ENCODE measurements at regions not wholly inside any gene's neighbourhood (a gene's known extent, or its start where the extent isn't known, plus 50 kb on each side); places are given as distances from the start of the nearest gene placed in this dataset.

DNA sequence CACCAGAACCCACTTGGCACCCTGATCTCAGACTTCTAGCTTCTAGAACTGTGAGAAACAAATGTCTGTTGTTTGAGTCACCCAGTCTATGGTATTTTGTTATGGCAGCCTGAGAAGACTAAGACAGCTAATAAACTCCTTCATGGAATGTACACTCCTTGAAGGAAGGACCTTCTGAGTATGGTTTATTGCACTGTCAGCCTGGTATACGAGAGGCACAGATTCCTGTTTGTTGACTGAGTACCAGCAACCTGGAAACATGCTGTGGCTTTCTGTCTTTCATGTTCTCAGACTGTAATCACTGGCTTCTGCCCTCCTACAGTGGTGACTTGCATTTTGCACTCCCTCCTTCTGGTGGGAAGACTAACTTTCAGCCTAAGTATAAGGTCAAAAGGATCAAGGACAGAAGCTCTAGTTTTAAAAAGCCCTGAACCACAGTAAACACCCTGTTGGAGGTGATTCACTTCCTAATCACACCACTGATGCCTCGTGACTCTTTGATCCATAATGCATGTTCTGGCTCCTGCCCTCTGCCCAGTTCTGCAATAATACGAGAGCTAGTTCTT is 319.0 kb upstream of the NPSR1 start:
- TF ChIP-seq, protein P1, sequence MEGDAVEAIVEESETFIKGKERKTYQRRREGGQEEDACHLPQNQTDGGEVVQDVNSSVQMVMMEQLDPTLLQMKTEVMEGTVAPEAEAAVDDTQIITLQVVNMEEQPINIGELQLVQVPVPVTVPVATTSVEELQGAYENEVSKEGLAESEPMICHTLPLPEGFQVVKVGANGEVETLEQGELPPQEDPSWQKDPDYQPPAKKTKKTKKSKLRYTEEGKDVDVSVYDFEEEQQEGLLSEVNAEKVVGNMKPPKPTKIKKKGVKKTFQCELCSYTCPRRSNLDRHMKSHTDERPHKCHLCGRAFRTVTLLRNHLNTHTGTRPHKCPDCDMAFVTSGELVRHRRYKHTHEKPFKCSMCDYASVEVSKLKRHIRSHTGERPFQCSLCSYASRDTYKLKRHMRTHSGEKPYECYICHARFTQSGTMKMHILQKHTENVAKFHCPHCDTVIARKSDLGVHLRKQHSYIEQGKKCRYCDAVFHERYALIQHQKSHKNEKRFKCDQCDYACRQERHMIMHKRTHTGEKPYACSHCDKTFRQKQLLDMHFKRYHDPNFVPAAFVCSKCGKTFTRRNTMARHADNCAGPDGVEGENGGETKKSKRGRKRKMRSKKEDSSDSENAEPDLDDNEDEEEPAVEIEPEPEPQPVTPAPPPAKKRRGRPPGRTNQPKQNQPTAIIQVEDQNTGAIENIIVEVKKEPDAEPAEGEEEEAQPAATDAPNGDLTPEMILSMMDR (IDR thresholded peaks at IDR 0.05; ENCODE audit: borderline replicate concordance, control extremely low read depth, extremely low read depth, insufficient read depth, missing control alignments) = no peak
- in situ Hi-C loops (cut with MboI; ENCODE audit: low sequenced_read_pairs, unreplicated experiment) = no loop called here
- DNase-seq (ENCODE audit: low spot score) = no peak

DNA sequence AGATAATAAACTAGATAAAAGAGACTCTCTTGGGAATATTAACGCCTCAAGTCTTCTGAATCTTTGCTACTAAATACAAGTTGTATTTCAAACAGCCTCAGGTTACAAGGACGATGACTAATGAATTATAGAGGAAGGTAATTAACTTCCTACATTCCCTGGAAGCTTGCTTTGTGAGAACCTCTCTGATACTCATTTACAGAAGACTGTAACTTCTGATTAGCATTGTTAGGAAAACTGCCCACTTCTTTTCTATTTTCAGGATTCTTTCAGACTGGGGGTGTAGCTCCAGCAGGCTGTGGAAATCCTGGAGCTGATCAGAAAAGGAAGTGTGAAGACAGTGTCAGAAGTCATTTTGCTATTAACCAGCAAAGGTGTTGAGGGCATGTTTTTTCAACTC is 316.7 kb upstream of the NPSR1 start:
- TF ChIP-seq, protein P1 (IDR thresholded peaks at IDR 0.05; ENCODE audit: borderline replicate concordance, control extremely low read depth, extremely low read depth, insufficient read depth, missing control alignments) = no peak

DNA sequence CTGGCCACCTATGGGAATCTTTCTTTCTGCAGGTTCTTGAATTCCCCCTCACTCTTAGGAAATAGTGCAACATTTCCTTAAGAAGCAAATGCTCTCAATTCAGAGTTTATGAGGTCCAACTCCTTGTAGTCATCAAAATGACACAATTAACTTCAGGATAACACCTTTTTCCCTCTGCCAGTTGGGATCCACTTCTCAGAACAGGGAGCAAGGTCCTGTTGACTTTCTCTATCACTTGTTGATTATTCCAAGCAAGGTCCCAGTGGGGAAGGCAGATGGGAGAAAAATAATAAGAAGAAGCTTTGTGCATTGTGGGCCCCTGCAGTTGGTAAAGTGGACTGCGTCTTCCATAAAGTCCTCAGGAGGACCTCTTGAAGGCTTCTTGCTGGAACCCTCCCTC is 315.6 kb upstream of the NPSR1 start:
- no peak for DNase-seq (ENCODE audit: low spot score)
- TF ChIP-seq, protein P1 (IDR thresholded peaks at IDR 0.05; ENCODE audit: borderline replicate concordance, control extremely low read depth, extremely low read depth, insufficient read depth, missing control alignments) = no peak
- in situ Hi-C loops (cut with MboI; ENCODE audit: low sequenced_read_pairs, unreplicated experiment) = no loop called here

More for the DNA sequence above, 316.7 kb upstream of the NPSR1 start:
- no peak for DNase-seq (ENCODE audit: low spot score)
- in situ Hi-C loops (cut with MboI; ENCODE audit: low sequenced_read_pairs, unreplicated experiment) = no loop called here

DNA sequence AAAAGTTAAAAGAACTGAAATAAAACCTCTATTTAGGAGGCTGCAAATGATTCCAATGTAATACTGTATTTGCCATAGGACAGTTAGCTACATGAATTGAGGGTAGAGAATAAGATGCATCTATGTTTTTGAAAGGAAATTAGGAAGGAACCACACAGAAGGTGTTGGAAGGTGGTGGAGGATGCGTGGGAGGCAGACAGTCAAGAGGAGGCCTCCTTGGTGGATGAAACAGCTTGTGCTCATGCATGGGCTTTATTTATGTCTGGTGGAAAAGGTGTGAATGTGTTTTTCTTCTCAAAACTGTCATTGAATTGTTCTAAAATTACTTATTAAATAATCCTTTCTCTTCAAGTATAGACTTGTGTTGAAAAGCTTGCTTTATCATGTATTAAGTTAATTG is 314.4 kb upstream of the NPSR1 start:
- TF ChIP-seq, protein P1 (IDR thresholded peaks at IDR 0.05; ENCODE audit: borderline replicate concordance, control extremely low read depth, extremely low read depth, insufficient read depth, missing control alignments) = no peak
- in situ Hi-C loops (cut with MboI; ENCODE audit: low sequenced_read_pairs, unreplicated experiment) = no loop called here

DNA sequence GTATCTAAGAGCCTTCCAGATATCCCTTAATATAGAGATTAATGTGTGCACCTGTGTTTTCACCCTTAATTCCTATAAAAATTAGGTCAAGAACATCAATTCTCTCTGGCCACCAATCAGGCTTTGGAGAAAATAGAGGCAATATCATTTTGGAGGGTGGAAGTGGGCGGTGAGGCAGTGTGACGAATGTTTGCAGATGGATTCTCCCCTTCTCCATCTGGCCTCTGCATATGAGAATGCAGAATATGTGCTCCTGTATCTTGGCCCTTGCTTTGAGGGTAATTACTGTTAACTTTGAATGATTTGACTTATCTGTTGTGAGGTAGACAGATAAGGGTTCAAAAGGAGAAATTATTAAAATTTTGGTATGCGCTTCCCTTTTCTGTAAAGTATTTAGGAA is 304.0 kb upstream of the NPSR1 start:
- TF ChIP-seq, protein P1 (IDR thresholded peaks at IDR 0.05; ENCODE audit: borderline replicate concordance, control extremely low read depth, extremely low read depth, insufficient read depth, missing control alignments) = no peak
- DNase-seq (ENCODE audit: low spot score) = no peak
- in situ Hi-C loops (cut with MboI; ENCODE audit: low sequenced_read_pairs, unreplicated experiment) = no loop called here

More for the DNA sequence above, 314.4 kb upstream of the NPSR1 start:
- no peak for DNase-seq (ENCODE audit: low spot score)

DNA sequence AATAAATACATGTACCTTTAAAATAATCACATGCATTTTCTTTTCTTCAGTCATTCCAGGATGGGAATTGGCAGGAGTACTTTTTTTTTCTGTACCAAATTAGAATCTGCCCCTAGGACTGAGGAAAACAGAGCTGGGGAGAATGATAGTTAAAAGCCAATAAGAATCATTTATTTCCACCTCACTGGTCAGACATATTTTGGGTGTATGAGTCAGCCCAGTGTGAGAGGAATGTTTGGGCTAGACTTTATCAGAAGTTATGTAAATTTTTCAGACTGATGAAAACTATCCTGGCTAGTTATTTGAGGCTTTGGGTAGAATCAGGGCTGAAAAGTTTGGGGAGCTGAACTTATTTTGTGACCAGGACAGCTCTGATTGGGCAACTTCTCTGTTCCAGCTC is 303.1 kb upstream of the NPSR1 start:
- in situ Hi-C loops (cut with MboI; ENCODE audit: low sequenced_read_pairs, unreplicated experiment) = no loop called here
- TF ChIP-seq, protein P1 (IDR thresholded peaks at IDR 0.05; ENCODE audit: borderline replicate concordance, control extremely low read depth, extremely low read depth, insufficient read depth, missing control alignments) = no peak

More for the DNA sequence above, 303.1 kb upstream of the NPSR1 start:
- DNase-seq (ENCODE audit: low spot score) = no peak
